ENCODE measurements at regions not wholly inside any gene's neighbourhood (a gene's known extent, or its start where the extent isn't known, plus 50 kb on each side); places are given as distances from the start of the nearest gene placed in this dataset.

- no peak for TF ChIP-seq HDAC2 (IDR thresholded peaks at IDR 0.05)
- no peak for TF ChIP-seq CBFB (IDR thresholded peaks at IDR 0.05; ENCODE audit: low read depth)
- no TSS peak for BruUV-seq (replicated peaks)
- Histone ChIP-seq H3K4me1 (ENCODE audit: control insufficient read depth, insufficient read depth, low read length) (no peaks in the 10 kb centered on the region), H3K79me2 (ENCODE audit: control insufficient read depth, insufficient read depth, low read length) (no peaks in the 10 kb centered on the region), H4K20me1 (ENCODE audit: control insufficient read depth, insufficient read depth) (no peaks in the 10 kb centered on the region), H3K4me2 (ENCODE audit: control insufficient read depth, insufficient read depth) (no peak overlapping the region), H3K27me3 (replicated peaks in 1 of 2; ENCODE audit: control insufficient read depth in 2 of 2, insufficient read depth in 2 of 2, low read length in 1 of 2) (no peaks in the 10 kb centered on the region), H3K9me3 (replicated peaks; ENCODE audit: control insufficient read depth, insufficient read depth, low read length) (no peaks in the 10 kb centered on the region), H3K27ac (ENCODE audit: control insufficient read depth, insufficient read depth) (no peak overlapping the region), H3K9ac (ENCODE audit: control insufficient read depth, insufficient read depth, low read length) (no peak overlapping the region), H3K4me3 (no peak overlapping the region), H3K36me3 (ENCODE audit: control insufficient read depth in 2 of 2, insufficient read depth in 2 of 2, low read length in 1 of 2) (no peaks in the 10 kb centered on the region), H2AFZ (ENCODE audit: control insufficient read depth, low read depth, low read length) (no peak overlapping the region)
- RAD21 ChIA-PET (ENCODE audit: unreplicated experiment): no interaction called here
- SMC1A ChIA-PET (ENCODE audit: uncharacterized antibody, unreplicated experiment): interaction anchor here (1.3 kb wide), 1 partner anchor 17 kb away, joined by 3 read pairs; no protein-coding TSS in a partner anchor
- in situ Hi-C loops (cut with MboI): no loop called here
- no peak for ATAC-seq
- no peak for FAIRE-seq
- WGBS (ENCODE audit: insufficient coverage, insufficient replicate concordance, low lambda C conversion rate, missing lambda C conversion rate): 22% methylated on average over 3 of the region's 3 CpGs
- intact Hi-C loops (cut with micrococcal nuclease; ENCODE audit: unreplicated experiment): no loop called here
- POLR2A ChIA-PET: no interaction called here
- DNase-seq (ENCODE audit: low read depth, low spot score): no peak
- CTCF ChIA-PET: interaction anchor here (0.7 kb wide), 1 partner anchor 298 kb away, joined by 3 read pairs; no protein-coding TSS in a partner anchor
These were observed 1971.7 kb downstream of the SUCLG1 start for GRCh38 chr2:82487354-82487753.

GRCh38 chr2:82485701-82486100 lies 1973.4 kb downstream of the SUCLG1 start:
- no peak overlapping the region for H3K27ac ChIP-seq (ENCODE audit: control insufficient read depth, insufficient read depth)
- no peaks in the 10 kb centered on the region for H3K36me3 ChIP-seq (ENCODE audit: control insufficient read depth in 2 of 2, insufficient read depth in 2 of 2, low read length in 1 of 2)
- no peak for ATAC-seq
- BruUV-seq (replicated peaks): no TSS peak
- TF ChIP-seq PAX5 (IDR thresholded peaks at IDR 0.05; ENCODE audit: borderline replicate concordance, low read depth, low read length) (no peak), NR2C1 (IDR thresholded peaks at IDR 0.05) (no peak), BHLHE40 (IDR thresholded peaks at IDR 0.05; ENCODE audit: borderline replicate concordance in 1 of 2, low read depth in 2 of 2, low read length in 1 of 2) (no peak), NFYA (IDR thresholded peaks at IDR 0.05; ENCODE audit: borderline replicate concordance, low read depth, low read length) (no peak), EGR1 (IDR thresholded peaks at IDR 0.05; ENCODE audit: borderline replicate concordance in 1 of 2, low read depth in 2 of 2, low read length in 2 of 2) (no peak), PBX3 (IDR thresholded peaks at IDR 0.05; ENCODE audit: insufficient replicate concordance, low read depth, low read length) (no peak), ESRRA (IDR thresholded peaks at IDR 0.05; ENCODE audit: low read length) (no peak), ZNF622 (IDR thresholded peaks at IDR 0.05) (no peak), SIX5 (IDR thresholded peaks at IDR 0.05; ENCODE audit: low read depth, low read length, severe bottlenecking) (no peak), ZNF24 (IDR thresholded peaks at IDR 0.05) (no peak), ATF3 (IDR thresholded peaks at IDR 0.05; ENCODE audit: borderline replicate concordance, extremely low read depth, low read depth, low read length) (no peak)
- in situ Hi-C loops (cut with MboI) (no loop called here), intact Hi-C loops (cut with micrococcal nuclease; ENCODE audit: unreplicated experiment) (no loop called here)
- WGBS (ENCODE audit: insufficient coverage, insufficient replicate concordance, low lambda C conversion rate, missing lambda C conversion rate): 41% methylated on average over 2 of the region's 2 CpGs
- H3K27me3 ChIP-seq (replicated peaks in 1 of 2; ENCODE audit: control insufficient read depth in 2 of 2, insufficient read depth in 2 of 2, low read length in 1 of 2): no peaks in the 10 kb centered on the region
- no peak overlapping the region for H3K9ac ChIP-seq (ENCODE audit: control insufficient read depth, insufficient read depth, low read length)
- FAIRE-seq: no peak
- H3K4me3 ChIP-seq: no peak overlapping the region
- no peaks in the 10 kb centered on the region for H3K79me2 ChIP-seq (ENCODE audit: control insufficient read depth, insufficient read depth, low read length)
- SMC1A ChIA-PET (ENCODE audit: uncharacterized antibody, unreplicated experiment): no interaction called here
- H3K9me3 ChIP-seq (replicated peaks; ENCODE audit: control insufficient read depth, insufficient read depth, low read length): no peaks in the 10 kb centered on the region
- H3K4me1 ChIP-seq (ENCODE audit: control insufficient read depth, insufficient read depth, low read length): no peaks in the 10 kb centered on the region
- POLR2A ChIA-PET: no interaction called here
- H3K4me2 ChIP-seq (ENCODE audit: control insufficient read depth, insufficient read depth): no peak overlapping the region
- RAD21 ChIA-PET (ENCODE audit: unreplicated experiment): no interaction called here
- no peaks in the 10 kb centered on the region for H4K20me1 ChIP-seq (ENCODE audit: control insufficient read depth, insufficient read depth)
- no peak for DNase-seq (ENCODE audit: low read depth, low spot score)
- CTCF ChIA-PET: no interaction called here
- H2AFZ ChIP-seq (ENCODE audit: control insufficient read depth, low read depth, low read length): no peak overlapping the region
